GM19099 (cell line): ENCODE measurements at regions not wholly inside any gene's neighbourhood (a gene's known extent, or its start where the extent isn't known, plus 50 kb on each side); places are given as distances from the start of the nearest gene placed in this dataset.
A peak's percentile ranks its signal among the peaks of the same experiment; 100 is the strongest.

Experiments
- POLR2A ChIP-seq: IDR thresholded peaks from 3 replicates; pipeline ENCODE4 v1.6.1; 2011; ENCODE audit warnings: low read depth; ENCODE audit not compliant: insufficient read length; ENCODE audit errors: extremely low read depth

DNA sequence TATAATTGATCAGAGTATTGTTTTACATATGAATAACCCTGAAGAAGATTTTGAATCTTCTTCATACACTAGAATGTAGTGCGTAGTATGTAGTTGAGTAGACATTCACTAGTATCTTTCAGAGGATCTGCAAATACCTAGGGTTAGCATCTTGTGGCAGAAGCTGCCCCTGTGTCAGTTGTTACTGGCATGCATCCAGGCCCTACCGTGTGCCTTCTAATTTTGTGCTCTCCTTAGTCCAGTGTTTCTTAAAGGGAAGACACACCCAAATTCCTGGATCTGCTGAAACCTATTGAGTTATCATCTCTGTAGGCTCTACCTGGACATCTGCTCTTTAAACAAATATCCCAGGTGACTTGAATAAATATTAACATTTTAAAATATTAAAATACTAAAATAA is 99.7 kb upstream of the SERTAD2 start:
- TF ChIP-seq POLR2A: no peak

DNA sequence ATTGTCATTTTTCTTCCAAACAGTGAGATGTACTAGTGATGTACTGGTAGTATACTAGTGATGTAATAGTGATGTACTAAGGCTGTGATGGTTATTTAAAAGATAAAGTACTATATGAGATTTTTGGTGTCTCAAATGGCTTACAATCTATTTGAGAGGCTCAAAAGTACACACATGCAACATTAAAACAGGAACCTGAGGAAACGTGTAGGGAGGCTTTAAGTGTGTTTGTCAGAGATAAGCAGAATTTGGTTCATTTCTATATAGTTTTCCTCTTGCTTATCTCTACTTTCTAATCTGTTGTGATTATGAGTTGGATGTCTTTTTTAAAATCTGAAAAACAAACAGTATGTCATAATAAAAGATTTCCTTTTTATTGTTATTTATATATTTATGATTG is 100.9 kb upstream of the SERTAD2 start:
- TF ChIP-seq POLR2A: no peak

DNA sequence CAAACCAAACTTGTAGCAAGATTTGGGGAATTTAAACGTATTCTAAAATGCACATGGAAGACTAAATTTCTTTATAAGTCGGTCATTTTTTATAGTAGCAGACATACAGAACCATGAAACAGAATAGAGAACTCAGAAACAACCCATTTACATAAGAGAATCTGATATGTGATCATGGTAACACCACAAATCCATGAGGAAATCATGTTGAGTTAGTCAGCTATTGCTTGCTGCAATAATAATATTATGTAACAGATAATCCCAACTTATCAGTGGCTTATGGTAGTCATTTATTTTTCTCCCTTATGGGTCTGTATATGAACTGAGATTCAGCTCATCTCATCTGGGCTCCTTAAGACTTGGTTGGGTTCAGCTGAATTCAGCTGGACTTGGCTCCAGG is 103.4 kb upstream of the SERTAD2 start:
- TF ChIP-seq POLR2A: no peak

DNA sequence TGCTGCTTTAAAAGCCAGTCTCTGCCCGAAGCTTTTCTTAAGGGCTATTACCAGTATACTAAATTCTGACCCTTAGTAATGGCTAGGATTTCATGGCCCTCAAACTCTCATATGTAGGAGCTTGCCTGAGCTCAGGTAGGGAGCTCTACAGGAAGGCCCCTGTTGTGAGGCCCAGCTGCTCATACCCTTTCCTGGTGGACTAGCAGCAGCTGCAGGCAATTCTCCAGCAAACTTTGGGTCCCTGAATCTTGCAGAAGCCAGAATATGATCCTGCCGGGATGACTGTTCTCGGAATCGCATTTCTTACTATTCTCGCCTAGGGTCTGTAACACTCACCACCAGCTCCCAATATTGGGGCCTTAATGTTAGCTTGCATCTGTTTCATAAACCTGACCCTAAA is 106.4 kb upstream of the SERTAD2 start:
- TF ChIP-seq POLR2A: no peak

DNA sequence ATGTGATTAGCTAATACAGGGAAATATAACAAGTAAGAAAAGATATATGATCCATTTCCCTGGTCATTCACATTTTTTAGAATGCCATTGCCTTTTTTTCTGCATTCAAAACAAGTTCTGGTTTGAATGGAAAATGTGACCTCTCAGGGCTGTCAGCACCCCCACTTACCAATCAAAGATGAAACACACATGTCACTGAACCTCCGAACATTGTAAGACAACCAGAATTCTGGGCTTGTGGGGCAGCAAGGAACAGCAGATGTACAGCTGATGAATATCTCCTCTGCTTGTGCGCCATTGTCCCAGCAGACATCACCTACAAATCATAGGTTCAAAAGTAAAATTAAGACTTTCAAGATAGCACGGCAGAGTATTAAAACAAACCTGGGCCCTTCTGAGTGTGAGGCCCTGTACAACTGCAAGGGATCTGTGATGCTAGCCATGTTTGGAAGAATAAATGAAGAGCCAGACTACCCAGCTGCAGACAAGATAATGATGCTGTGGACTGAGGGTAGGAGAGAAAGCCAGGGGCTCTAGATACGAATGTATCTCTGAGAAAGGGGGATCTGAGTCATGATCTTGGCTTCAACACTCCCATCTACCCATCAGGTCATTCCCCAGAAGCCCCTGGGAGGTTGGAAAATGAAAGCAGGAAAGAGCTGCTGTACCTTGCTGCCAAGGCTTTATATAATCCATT is 108.7 kb upstream of the SERTAD2 start:
- TF ChIP-seq POLR2A: no peak

GRCh38 chr2:64763126-64763525 is 109.4 kb upstream of the SERTAD2 start:
- TF ChIP-seq POLR2A: no peak

DNA sequence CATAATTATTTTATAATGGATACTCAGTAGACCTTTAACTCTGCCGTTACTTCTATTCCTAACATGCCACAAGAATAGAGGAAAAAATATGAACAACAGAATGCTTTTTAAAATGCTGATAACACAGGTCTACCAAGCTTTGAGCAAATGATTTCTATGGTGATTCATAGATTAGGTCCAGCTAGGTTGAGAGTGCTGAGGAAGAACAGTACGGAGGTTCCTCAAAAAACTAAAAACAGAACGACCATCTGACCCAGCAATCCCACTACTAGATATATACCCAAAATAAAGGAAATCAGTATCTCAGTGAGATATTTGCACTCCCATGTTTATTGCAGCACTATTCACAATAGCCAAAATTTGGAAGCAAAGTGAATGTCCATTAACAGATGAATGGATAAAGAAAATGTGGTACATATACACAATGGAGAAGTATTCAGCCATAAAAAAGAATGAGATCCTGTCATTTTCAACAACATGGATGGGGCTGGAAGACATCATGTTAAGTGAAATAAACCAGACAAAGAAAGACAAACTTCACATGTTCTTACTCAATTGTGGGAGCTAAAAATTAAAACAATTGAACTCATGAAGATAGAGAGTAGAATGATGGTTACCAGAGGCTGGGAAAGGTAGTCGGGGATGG is 111.6 kb upstream of the SERTAD2 start:
- no peak for TF ChIP-seq POLR2A

- no peak for TF ChIP-seq POLR2A
Observed at GRCh38 chr2:64766841-64767669, 113.3 kb upstream of the SERTAD2 start.

DNA sequence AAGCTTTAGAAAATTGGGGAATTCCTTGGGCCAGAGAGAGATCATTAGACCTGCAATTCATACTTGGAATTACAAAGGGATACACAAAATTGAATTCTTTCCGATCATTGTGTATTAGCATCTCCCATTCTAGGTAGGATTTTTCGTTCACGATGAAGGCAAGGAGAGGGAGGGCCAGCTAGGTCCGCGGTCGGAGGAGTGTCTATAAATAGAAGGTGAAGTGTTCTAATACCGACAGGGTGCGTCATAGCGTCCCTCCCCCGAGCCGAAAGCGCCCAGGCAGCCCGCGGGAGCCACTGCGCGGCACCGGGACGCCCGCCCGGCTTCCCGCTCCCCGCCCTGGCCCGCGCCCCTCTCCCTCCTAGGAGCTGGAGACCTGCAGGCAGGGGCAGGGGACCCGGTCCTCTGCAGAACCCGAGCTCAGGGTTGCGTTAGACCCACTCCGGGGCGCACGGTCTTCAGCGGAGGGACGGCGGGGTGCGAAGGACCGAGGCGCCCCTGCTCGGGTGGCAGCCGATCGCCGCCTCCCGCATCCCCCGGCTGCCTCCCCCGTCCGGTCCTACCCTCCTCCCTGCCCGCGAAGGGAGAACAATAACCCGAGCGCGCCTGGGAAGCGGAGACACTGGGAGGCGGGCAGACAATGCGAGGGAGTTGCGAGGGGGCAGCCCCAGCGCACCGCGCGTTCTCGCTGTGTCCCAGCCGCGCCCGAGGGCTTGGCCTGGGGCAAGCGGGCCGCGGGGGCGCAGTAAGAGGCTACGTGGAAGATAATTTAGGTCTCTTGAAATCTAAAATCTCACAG is 114.2 kb upstream of the SERTAD2 start:
- peak; percentile 77 for TF ChIP-seq POLR2A

DNA sequence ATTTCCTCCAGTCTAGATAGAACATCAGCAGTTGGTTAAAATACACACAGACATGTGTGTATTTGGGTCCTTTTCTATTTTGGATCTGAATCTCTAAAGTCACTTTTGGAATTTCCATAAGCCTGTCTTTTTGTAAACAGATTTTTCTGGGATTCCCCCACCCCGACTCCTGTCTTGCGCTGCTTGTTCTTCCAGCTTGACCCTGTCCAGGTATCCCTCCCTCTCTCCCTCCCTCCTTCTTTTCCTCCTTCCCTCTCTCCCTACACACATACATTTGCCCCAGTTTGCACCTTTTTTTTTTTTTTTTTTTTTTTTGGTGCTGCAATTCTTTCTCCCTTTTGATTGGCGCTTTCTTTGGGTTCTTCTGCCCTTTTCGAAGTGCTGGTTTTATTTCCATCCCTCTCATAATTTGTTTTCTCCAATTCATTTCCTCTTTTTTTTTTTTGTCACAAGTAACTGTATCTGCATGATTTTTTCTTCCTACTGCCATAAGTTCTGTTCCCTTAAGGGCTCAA is 114.8 kb upstream of the SERTAD2 start:
- no peak for TF ChIP-seq POLR2A

DNA sequence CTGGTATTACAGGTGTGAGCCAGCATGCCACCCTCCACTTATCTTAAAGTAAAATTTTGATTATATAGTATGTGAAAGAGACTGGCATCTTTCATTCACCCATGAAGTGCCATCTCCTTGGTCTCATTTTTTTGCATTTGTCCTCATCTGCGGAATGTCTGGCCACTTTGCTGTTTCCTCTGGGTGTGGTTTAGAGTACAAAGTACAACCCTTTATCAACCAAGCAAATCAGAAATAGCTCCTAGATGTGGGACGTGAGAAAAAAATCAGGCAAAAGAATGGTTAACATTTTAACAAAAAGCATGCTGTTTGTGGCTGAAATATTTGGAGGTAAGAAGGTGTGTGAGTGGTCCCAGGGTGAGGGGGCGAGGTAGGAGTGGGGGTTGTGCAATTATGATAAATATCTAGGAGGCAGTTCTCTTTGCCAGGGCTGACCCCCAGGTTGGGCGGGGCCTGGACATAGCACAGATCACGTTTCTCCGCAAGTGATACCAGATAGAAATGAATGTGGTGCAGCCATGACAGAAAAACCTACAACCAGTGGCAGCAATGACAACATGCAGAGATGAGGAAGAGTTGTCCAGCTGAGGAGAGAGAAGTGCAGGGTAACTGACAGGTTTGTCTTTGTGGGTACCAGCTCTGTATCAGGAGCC is 115.8 kb upstream of the SERTAD2 start:
- TF ChIP-seq POLR2A: no peak

- no peak for TF ChIP-seq POLR2A
Observed at GRCh38 chr2:64770137-64770780, 116.5 kb upstream of the SERTAD2 start.

GRCh38 chr2:64770781-64771334 is 117.1 kb upstream of the SERTAD2 start:
- no peak for TF ChIP-seq POLR2A
